ENCODE measurements at regions not wholly inside any gene's neighbourhood (a gene's known extent, or its start where the extent isn't known, plus 50 kb on each side); places are given as distances from the start of the nearest gene placed in this dataset.
"Not testable (repeated sequence)": the region's sequence is repeated elsewhere in the genome, so short reads cannot be mapped to it uniquely, and the experiment has no call there.

DNA sequence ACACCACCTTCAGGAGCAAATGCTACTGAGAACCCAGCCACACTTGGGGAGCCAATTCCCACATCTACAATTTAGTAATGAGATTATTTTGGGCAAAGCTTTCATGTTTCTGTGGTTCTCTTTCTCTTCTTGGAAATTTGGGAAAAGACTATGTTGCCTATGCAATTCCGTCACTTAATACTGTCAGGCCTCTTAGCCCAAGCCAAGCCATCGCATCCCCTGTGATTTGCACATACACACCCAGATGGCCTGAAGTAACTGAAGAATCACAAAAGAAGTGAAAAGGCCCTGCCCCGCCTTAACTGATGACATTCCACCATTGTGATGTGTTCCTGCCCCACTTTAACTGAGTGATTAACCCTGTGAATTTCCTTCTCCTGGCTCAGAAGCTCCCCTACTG, 153.4 kb upstream of the NANOGP8 start:
- TF ChIP-seq, protein P1, sequence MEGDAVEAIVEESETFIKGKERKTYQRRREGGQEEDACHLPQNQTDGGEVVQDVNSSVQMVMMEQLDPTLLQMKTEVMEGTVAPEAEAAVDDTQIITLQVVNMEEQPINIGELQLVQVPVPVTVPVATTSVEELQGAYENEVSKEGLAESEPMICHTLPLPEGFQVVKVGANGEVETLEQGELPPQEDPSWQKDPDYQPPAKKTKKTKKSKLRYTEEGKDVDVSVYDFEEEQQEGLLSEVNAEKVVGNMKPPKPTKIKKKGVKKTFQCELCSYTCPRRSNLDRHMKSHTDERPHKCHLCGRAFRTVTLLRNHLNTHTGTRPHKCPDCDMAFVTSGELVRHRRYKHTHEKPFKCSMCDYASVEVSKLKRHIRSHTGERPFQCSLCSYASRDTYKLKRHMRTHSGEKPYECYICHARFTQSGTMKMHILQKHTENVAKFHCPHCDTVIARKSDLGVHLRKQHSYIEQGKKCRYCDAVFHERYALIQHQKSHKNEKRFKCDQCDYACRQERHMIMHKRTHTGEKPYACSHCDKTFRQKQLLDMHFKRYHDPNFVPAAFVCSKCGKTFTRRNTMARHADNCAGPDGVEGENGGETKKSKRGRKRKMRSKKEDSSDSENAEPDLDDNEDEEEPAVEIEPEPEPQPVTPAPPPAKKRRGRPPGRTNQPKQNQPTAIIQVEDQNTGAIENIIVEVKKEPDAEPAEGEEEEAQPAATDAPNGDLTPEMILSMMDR (IDR thresholded peaks at IDR 0.05), result not testable (repeated sequence)
- TF ChIP-seq POLR2A, POLR2AphosphoS5 (IDR thresholded peaks at IDR 0.05): not testable (repeated sequence)
